Esophagus muscularis mucosa (tissue), 3 donors: ENCODE measurements at regions not wholly inside any gene's neighbourhood (a gene's known extent, or its start where the extent isn't known, plus 50 kb on each side); places are given as distances from the start of the nearest gene placed in this dataset.

Experiments
- CTCF ChIP-seq, 3 experiments: fragments of 200-600 bp in 2 of 3; fragments of 450-650 bp in 1 of 3; sonication (generic) in 2 of 3; IDR thresholded peaks; one replicate each; pipeline ENCODE4 v1.5.1; 2017 to 2019; ENCODE audit warnings: antibody characterized with exemption in 3 of 3, mild to moderate bottlenecking in 2 of 3, moderate library complexity in 1 of 3
- POLR2AphosphoS5 ChIP-seq, 2 donors: sonication (generic); formaldehyde crosslinking; IDR thresholded peaks; one replicate each; pipeline ENCODE4 v1.6.1; 2017; ENCODE audit warnings: antibody characterized with exemption in 2 of 2

- TF ChIP-seq POLR2AphosphoS5 (IDR thresholded peaks at IDR 0.05) = no peak
- TF ChIP-seq CTCF (IDR thresholded peaks at IDR 0.05) = no peak
Observed at GRCh38 chr2:199586646-199587045, 128.9 kb upstream of the SATB2 start.
